HepG2 (cell line): ENCODE measurements at regions not wholly inside any gene's neighbourhood (a gene's known extent, or its start where the extent isn't known, plus 50 kb on each side); places are given as distances from the start of the nearest gene placed in this dataset.

Experiments
- ATAC-seq: fragments of 200-7000 bp; cut with Tn5 transposase; 3 replicates; pipeline ENCODE4 v1.9.1; 2020; ENCODE audit warnings: mild to moderate bottlenecking, moderate library complexity
- BruUV-seq: library from RNA; stranded (reverse); fragments of 400-500 nt; replicated peaks from 2 replicates; lab custom pipeline; 2021; lab: Mats Ljungman, UMichigan
- CTCF ChIA-PET: fragments of 300-600 bp; formaldehyde crosslinking; extraction: SDS; loops from one replicate; lab custom pipeline; 2021; ENCODE audit warnings: low total read pairs, inconsistent platforms, low intra/inter-chr PET ratio; lab: Yijun Ruan, JAX
- POLR2A ChIA-PET: fragments of 350-600 bp; sonication (Branson Sonifier 250); formaldehyde crosslinking; loops from one replicate; lab custom pipeline; 2020; ENCODE audit warnings: antibody characterized with exemption, inconsistent platforms; lab: Yijun Ruan, JAX
- DNase-seq: peaks from one replicate; pipeline ENCODE4 v3.0.0-alpha.2; 2015; ENCODE audit warnings: low spot score
- FAIRE-seq: peaks from 3 replicates; lab custom pipeline; 2011; peaks lifted over from hg19 to GRCh38; lab: Jason Lieb, UNC
- H2AFZ ChIP-seq: one replicate; pipeline ENCODE4 v1.6.1; 2011; ENCODE audit warnings: low read length, inconsistent platforms
- H3K27ac ChIP-seq: fragments of 300-600 bp; 3 replicates; pipeline ENCODE4 v1.8.0; 2011; ENCODE audit warnings: mixed run types, mild to moderate bottlenecking, mixed read lengths, low read length, inconsistent platforms; ENCODE audit not compliant: insufficient read depth; ENCODE audit errors: extremely low read length
- H3K27me3 ChIP-seq, 2 experiments: fragments of 200-600 bp in 1 of 2; 2 replicates in 1 of 2; 3 replicates in 1 of 2; pipeline versions ENCODE4 v1.6.0 to v1.8.0; 2011; ENCODE audit warnings: low read length in 2 of 2, mild to moderate bottlenecking in 2 of 2, moderate library complexity in 2 of 2, inconsistent platforms in 1 of 2; ENCODE audit not compliant: insufficient read depth in 2 of 2, control insufficient read depth in 1 of 2
- H3K36me3 ChIP-seq, 2 experiments: fragments of 200-600 bp in 1 of 2; replicated peaks in 1 of 2; 2 replicates in 1 of 2; 3 replicates in 1 of 2; pipeline versions ENCODE4 v1.5.1 to v1.8.0; 2011; ENCODE audit warnings: low read length in 2 of 2, inconsistent platforms in 1 of 2; ENCODE audit not compliant: insufficient read depth in 2 of 2, control insufficient read depth in 1 of 2
- H3K4me1 ChIP-seq: 2 replicates; pipeline ENCODE4 v1.5.1; 2012; ENCODE audit warnings: low read length, inconsistent platforms; ENCODE audit not compliant: insufficient read depth
- H3K4me2 ChIP-seq: 2 replicates; pipeline ENCODE4 v1.6.0; 2011; ENCODE audit warnings: low read depth, low read length, inconsistent platforms
- H3K4me3 ChIP-seq, 3 experiments: fragments of 200-600 bp in 1 of 3; sonication (generic), shearing (Covaris generic) in 1 of 3; replicated peaks in 1 of 3; 2 replicates each; pipeline ENCODE4 v1.5.1; 2011 to 2016; ENCODE audit warnings: low read length in 3 of 3, inconsistent platforms in 2 of 3, low read depth in 2 of 3, mild to moderate bottlenecking in 2 of 3, control low read depth in 1 of 3, mixed read lengths in 1 of 3; ENCODE audit not compliant: insufficient read depth in 1 of 3
- H3K79me2 ChIP-seq: one replicate; pipeline ENCODE4 v1.6.1; 2011; ENCODE audit warnings: low read length, inconsistent platforms; ENCODE audit not compliant: insufficient read depth
- H3K9ac ChIP-seq: 2 replicates; pipeline ENCODE4 v1.6.0; 2011; ENCODE audit warnings: mild to moderate bottlenecking, low read depth, low read length, inconsistent platforms; ENCODE audit not compliant: insufficient read depth
- H3K9me3 ChIP-seq: 2 replicates; pipeline ENCODE4 v1.5.1; 2012; ENCODE audit warnings: mild to moderate bottlenecking, low read length
- H4K20me1 ChIP-seq: 2 replicates; pipeline ENCODE4 v1.6.0; 2011; ENCODE audit warnings: inconsistent platforms, mild to moderate bottlenecking, low read length, moderate library complexity; ENCODE audit not compliant: insufficient read depth
- EHMT2 ChIP-seq: fragments of 200-600 bp; sonication (generic); IDR thresholded peaks from 2 replicates; pipeline ENCODE4 v1.7.0; 2017; ENCODE audit warnings: antibody characterized with exemption, low read depth, low read length, borderline replicate concordance
- HMG20A ChIP-seq: IDR thresholded peaks from 2 replicates; pipeline ENCODE4 v1.6.1; 2016; ENCODE audit warnings: borderline replicate concordance
- MED8 ChIP-seq: sonication (generic); formaldehyde crosslinking; IDR thresholded peaks from 2 replicates; pipeline ENCODE4 v1.8.1; 2023; ENCODE audit warnings: mild to moderate bottlenecking, missing genetic modification reagents; ENCODE audit not compliant: insufficient replicate concordance
- MTF2 ChIP-seq: sonication (generic); formaldehyde crosslinking; IDR thresholded peaks from 2 replicates; pipeline ENCODE4 v1.5.0; 2020; ENCODE audit warnings: missing genetic modification reagents, borderline replicate concordance
- NONO ChIP-seq, 2 experiments: fragments of 450-650 bp in 1 of 2; sonication (generic) in 1 of 2; formaldehyde crosslinking in 1 of 2; IDR thresholded peaks in 1 of 2; conservative IDR thresholded peaks in 1 of 2; 2 replicates each; pipeline versions ENCODE4 v1.6.1 to v1.8.0; 2017 to 2022; ENCODE audit warnings: mild to moderate bottlenecking in 1 of 2, missing genetic modification reagents in 1 of 2, moderate library complexity in 1 of 2
- PAX8 ChIP-seq: sonication (generic); formaldehyde crosslinking; IDR thresholded peaks from 2 replicates; pipeline ENCODE4 v1.8.0; 2022; ENCODE audit warnings: mild to moderate bottlenecking, missing genetic modification reagents, borderline replicate concordance
- SRSF1 ChIP-seq: fragments of 200-400 bp; formaldehyde crosslinking; optimal IDR thresholded peaks from 2 replicates; pipeline ENCODE3; 2017; ENCODE audit warnings: mild to moderate bottlenecking, low read depth, low read length, moderate library complexity
- ZFYVE20 ChIP-seq: sonication (generic); formaldehyde crosslinking; IDR thresholded peaks from 2 replicates; pipeline ENCODE4 v1.8.0; 2023; ENCODE audit warnings: low read depth, mild to moderate bottlenecking, moderate library complexity, missing genetic modification reagents, borderline replicate concordance
- ZKSCAN5 ChIP-seq: sonication (generic); formaldehyde crosslinking; IDR thresholded peaks from 2 replicates; pipeline ENCODE4 v1.5.1; 2020; ENCODE audit warnings: mild to moderate bottlenecking, missing genetic modification reagents
- ZNF382 ChIP-seq: sonication (generic); formaldehyde crosslinking; IDR thresholded peaks from 2 replicates; pipeline ENCODE4 v1.5.0; 2020; ENCODE audit warnings: missing genetic modification reagents, mild to moderate bottlenecking, borderline replicate concordance
- ZNF484 ChIP-seq: sonication (generic); formaldehyde crosslinking; IDR thresholded peaks from 2 replicates; pipeline ENCODE4 v1.5.1; 2020; ENCODE audit warnings: mild to moderate bottlenecking, low read depth, missing genetic modification reagents, borderline replicate concordance
- ZNF670 ChIP-seq: sonication (generic); formaldehyde crosslinking; IDR thresholded peaks from 2 replicates; pipeline ENCODE4 v1.8.0; 2022; ENCODE audit warnings: mild to moderate bottlenecking, missing genetic modification reagents, borderline replicate concordance
- ZNF7 ChIP-seq: IDR thresholded peaks from 2 replicates; pipeline ENCODE4 v1.6.1; 2016; ENCODE audit warnings: missing biosample characterization, missing genetic modification reagents
- ZNF782 ChIP-seq: sonication (generic); formaldehyde crosslinking; IDR thresholded peaks from 2 replicates; pipeline ENCODE4 v1.4.0; 2020; ENCODE audit warnings: missing genetic modification reagents, mild to moderate bottlenecking, borderline replicate concordance
- WGBS: methylation state at CpG from one replicate; pipeline ENCODE4 v1.1.6; 2017; ENCODE audit warnings: low lambda C conversion rate; 5-methylcytosine and 5-hydroxymethylcytosine counted together
- in situ Hi-C: cut with HindIII; loops from 2 replicates; pipeline ENCODE4 v1.10.0; 2017; ENCODE audit warnings: low pct_unique_long_range_greater_than_20kb; ENCODE audit not compliant: extremely low pct_ligation_motif_present
- intact Hi-C: fragments of 100-400 bp; cut with micrococcal nuclease; formaldehyde crosslinking; loops from one replicate; pipeline ENCODE4 v1.10.0; 2022; ENCODE audit not compliant: unreplicated experiment
- TF ChIP-seq, protein P1 (sequence below): sonication (generic); formaldehyde crosslinking; IDR thresholded peaks from 2 replicates; pipeline ENCODE4 v1.4.0; 2020; ENCODE audit warnings: missing genetic modification reagents, mild to moderate bottlenecking, borderline replicate concordance
- TF ChIP-seq, protein P2 (sequence below): sonication (generic); formaldehyde crosslinking; IDR thresholded peaks from 2 replicates; pipeline ENCODE4 v1.8.0; 2022; ENCODE audit warnings: mild to moderate bottlenecking, missing genetic modification reagents, moderate library complexity
- TF ChIP-seq, protein P3 (sequence below): sonication (generic); formaldehyde crosslinking; IDR thresholded peaks from 2 replicates; pipeline ENCODE4 v1.4.0; 2020; ENCODE audit warnings: mild to moderate bottlenecking, missing genetic modification reagents
- TF ChIP-seq, protein P4 (sequence below): sonication (generic); formaldehyde crosslinking; IDR thresholded peaks from 2 replicates; pipeline ENCODE4 v1.4.0; 2020; ENCODE audit warnings: missing genetic modification reagents; ENCODE audit errors: not compliant biosample characterization

DNA sequence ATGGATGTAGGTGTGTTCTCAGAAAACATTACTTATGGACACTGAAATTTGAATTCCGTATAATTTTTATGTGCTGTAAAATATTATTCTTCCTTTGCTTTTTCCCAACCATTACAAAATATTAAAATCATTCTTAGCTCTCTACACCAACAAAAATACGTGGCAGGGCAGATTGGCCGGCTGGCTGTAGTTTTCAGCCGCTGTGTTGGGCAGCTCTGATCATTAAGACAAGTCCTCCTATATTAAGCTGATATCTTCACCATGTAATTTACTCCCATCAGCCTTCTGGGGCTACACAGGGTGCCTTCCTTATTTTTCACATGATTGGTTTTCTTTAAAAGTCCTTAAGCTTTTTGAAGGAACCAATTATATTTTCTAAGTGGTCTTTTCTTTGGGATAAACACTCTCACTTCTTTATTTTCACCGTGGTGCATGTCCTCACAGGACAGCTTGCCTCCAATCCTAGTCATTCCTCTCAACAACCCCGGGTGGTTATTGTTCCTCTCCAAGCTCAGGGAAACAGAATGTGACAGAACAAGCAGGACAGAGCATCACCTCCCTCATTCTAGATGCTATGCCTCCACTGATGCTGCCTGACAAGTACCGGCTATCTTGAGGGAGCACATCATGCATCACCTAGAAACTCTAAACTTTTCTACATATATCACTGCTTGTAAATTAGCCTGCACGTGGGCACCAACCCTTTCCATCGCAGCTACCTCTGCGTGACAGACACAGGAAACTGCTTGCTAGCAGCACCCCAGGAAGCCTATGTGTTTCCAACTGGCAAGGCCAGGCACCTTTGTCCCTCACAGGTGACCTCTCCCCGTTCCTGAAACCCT lies 362.3 kb downstream of the MYCN start:
- BruUV-seq, result no TSS peak
- Histone ChIP-seq H3K27me3 (peaks cover 0 to 5% of the 10 kb centered on the region in 2 experiments; a peak in 2 of 5 replicates), H3K4me1 (no peaks in the 10 kb centered on the region), H3K27ac (no peak overlapping the region)
- DNase-seq, result no peak
- POLR2A ChIA-PET, result no interaction called here
- no peak for FAIRE-seq
- 39% methylated on average over 11 of the region's 11 CpGs for WGBS
- in situ Hi-C loops, result no loop called here
- TF ChIP-seq ZNF484 (CRISPR knock-in tag), result no peak
- no peak for TF ChIP-seq PAX8 (CRISPR knock-in tag)
- TF ChIP-seq, protein P1, sequence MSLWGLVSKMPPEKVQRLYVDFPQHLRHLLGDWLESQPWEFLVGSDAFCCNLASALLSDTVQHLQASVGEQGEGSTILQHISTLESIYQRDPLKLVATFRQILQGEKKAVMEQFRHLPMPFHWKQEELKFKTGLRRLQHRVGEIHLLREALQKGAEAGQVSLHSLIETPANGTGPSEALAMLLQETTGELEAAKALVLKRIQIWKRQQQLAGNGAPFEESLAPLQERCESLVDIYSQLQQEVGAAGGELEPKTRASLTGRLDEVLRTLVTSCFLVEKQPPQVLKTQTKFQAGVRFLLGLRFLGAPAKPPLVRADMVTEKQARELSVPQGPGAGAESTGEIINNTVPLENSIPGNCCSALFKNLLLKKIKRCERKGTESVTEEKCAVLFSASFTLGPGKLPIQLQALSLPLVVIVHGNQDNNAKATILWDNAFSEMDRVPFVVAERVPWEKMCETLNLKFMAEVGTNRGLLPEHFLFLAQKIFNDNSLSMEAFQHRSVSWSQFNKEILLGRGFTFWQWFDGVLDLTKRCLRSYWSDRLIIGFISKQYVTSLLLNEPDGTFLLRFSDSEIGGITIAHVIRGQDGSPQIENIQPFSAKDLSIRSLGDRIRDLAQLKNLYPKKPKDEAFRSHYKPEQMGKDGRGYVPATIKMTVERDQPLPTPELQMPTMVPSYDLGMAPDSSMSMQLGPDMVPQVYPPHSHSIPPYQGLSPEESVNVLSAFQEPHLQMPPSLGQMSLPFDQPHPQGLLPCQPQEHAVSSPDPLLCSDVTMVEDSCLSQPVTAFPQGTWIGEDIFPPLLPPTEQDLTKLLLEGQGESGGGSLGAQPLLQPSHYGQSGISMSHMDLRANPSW (CRISPR knock-in tag), result no peak
- TF ChIP-seq EHMT2, result no peak
- no peak for TF ChIP-seq SRSF1
- no peak for TF ChIP-seq MTF2 (CRISPR knock-in tag)
- TF ChIP-seq MED8 (CRISPR knock-in tag), result no peak
- TF ChIP-seq, protein P2, sequence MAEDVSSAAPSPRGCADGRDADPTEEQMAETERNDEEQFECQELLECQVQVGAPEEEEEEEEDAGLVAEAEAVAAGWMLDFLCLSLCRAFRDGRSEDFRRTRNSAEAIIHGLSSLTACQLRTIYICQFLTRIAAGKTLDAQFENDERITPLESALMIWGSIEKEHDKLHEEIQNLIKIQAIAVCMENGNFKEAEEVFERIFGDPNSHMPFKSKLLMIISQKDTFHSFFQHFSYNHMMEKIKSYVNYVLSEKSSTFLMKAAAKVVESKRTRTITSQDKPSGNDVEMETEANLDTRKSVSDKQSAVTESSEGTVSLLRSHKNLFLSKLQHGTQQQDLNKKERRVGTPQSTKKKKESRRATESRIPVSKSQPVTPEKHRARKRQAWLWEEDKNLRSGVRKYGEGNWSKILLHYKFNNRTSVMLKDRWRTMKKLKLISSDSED, result no peak
- no peak for TF ChIP-seq ZKSCAN5 (CRISPR knock-in tag)
- no peak for TF ChIP-seq ZFYVE20 (CRISPR knock-in tag)
- TF ChIP-seq ZNF382 (CRISPR knock-in tag), result no peak
- TF ChIP-seq ZNF670, result no peak
- TF ChIP-seq, protein P3, sequence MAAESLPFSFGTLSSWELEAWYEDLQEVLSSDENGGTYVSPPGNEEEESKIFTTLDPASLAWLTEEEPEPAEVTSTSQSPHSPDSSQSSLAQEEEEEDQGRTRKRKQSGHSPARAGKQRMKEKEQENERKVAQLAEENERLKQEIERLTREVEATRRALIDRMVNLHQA (CRISPR knock-in tag), result no peak
- TF ChIP-seq ZNF7, result no peak
- TF ChIP-seq, protein P4, sequence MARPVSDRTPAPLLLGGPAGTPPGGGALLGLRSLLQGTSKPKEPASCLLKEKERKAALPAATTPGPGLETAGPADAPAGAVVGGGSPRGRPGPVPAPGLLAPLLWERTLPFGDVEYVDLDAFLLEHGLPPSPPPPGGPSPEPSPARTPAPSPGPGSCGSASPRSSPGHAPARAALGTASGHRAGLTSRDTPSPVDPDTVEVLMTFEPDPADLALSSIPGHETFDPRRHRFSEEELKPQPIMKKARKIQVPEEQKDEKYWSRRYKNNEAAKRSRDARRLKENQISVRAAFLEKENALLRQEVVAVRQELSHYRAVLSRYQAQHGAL (CRISPR knock-in tag), result no peak
- TF ChIP-seq ZNF782 (CRISPR knock-in tag), result no peak
- TF ChIP-seq NONO (IDR thresholded peaks at IDR 0.05), result no peak
- no peak for TF ChIP-seq NONO (CRISPR knock-in tag; conservative IDR thresholded peaks at IDR 0.05)
- no peak for TF ChIP-seq HMG20A (CRISPR knock-in tag)
- TF ChIP-seq, all 625 proteins: peak for 0
- H2AFZ ChIP-seq, result no peak overlapping the region
- no peak for ATAC-seq
- H3K4me3 ChIP-seq, result no peak overlapping the region
- intact Hi-C loops, result no loop called here
- no peaks in the 10 kb centered on the region for H4K20me1 ChIP-seq
- H3K9me3 ChIP-seq, result no peaks in the 10 kb centered on the region
- no peaks in the 10 kb centered on the region for H3K36me3 ChIP-seq
- no peak overlapping the region for H3K9ac ChIP-seq
- peak overlapping the region; percentile 21 for H3K4me2 ChIP-seq
- H3K79me2 ChIP-seq, result no peaks in the 10 kb centered on the region
- CTCF ChIA-PET, result no interaction called here
